Neural progenitor cell (in vitro differentiated cells): ENCODE measurements at regions not wholly inside any gene's neighbourhood (a gene's known extent, or its start where the extent isn't known, plus 50 kb on each side); places are given as distances from the start of the nearest gene placed in this dataset.

ENCODE experiments used
- DNase-seq: peaks from one replicate; pipeline ENCODE4 v3.0.0-alpha.2; 2016; ENCODE audit warnings: low spot score
- H2AFZ ChIP-seq: fragments of 200-600 bp; sonication (generic); replicated peaks from 2 replicates; pipeline ENCODE4 v1.6.1; 2016; ENCODE audit warnings: antibody characterized with exemption
- H3F3A ChIP-seq: fragments of 200-600 bp; sonication (generic); 2 replicates; pipeline ENCODE4 v1.6.1; 2016; ENCODE audit warnings: antibody characterized with exemption, low read depth
- H3K27ac ChIP-seq: fragments of 200-600 bp; sonication (generic); 2 replicates; pipeline ENCODE4 v1.5.1; 2016; ENCODE audit warnings: mild to moderate bottlenecking
- H3K27me3 ChIP-seq: fragments of 200-600 bp; sonication (generic); 2 replicates; pipeline ENCODE4 v1.6.1; 2016; ENCODE audit warnings: mild to moderate bottlenecking, moderate library complexity
- H3K36me3 ChIP-seq: fragments of 200-600 bp; sonication (generic); 2 replicates; pipeline ENCODE4 v1.5.1; 2016
- H3K4me1 ChIP-seq: fragments of 200-600 bp; sonication (generic); 2 replicates; pipeline ENCODE4 v1.6.1; 2016; ENCODE audit warnings: mixed run types
- H3K4me2 ChIP-seq: fragments of 200-600 bp; sonication (generic); 2 replicates; pipeline ENCODE4 v1.6.1; 2016
- H3K4me3 ChIP-seq: fragments of 200-600 bp; sonication (generic); 2 replicates; pipeline ENCODE4 v1.5.1; 2016
- H3K79me2 ChIP-seq: fragments of 200-600 bp; sonication (generic); 2 replicates; pipeline ENCODE4 v1.6.1; 2016; ENCODE audit warnings: low read depth
- H3K9ac ChIP-seq: fragments of 200-600 bp; sonication (generic); 2 replicates; pipeline ENCODE4 v1.6.1; 2016
- H3K9me3 ChIP-seq: fragments of 200-600 bp; sonication (generic); 2 replicates; pipeline ENCODE4 v1.5.1; 2016; ENCODE audit warnings: low read depth
- H4K20me1 ChIP-seq: fragments of 200-600 bp; sonication (generic); 2 replicates; pipeline ENCODE4 v1.6.1; 2016; ENCODE audit warnings: low read depth
- H3K27ac Mint-ChIP-seq: 3 replicates; pipeline ENCODE4 v1.8.0; 2021; ENCODE audit warnings: mixed read lengths
- H3K27me3 Mint-ChIP-seq: 2 replicates; pipeline ENCODE4 v1.8.0; 2022; ENCODE audit warnings: low read depth, mild to moderate bottlenecking, inconsistent platforms, moderate library complexity, mixed read lengths; ENCODE audit not compliant: insufficient read depth
- H3K36me3 Mint-ChIP-seq: 3 replicates; pipeline ENCODE4 v1.8.0; 2021; ENCODE audit warnings: mixed read lengths
- H3K4me1 Mint-ChIP-seq: 3 replicates; pipeline ENCODE4 v1.8.0; 2021; ENCODE audit warnings: mixed read lengths
- H3K4me3 Mint-ChIP-seq: 3 replicates; pipeline ENCODE4 v1.8.0; 2021; ENCODE audit warnings: mild to moderate bottlenecking, moderate library complexity, mixed read lengths
- H3K9me3 Mint-ChIP-seq: 3 replicates; pipeline ENCODE4 v1.8.0; 2020; ENCODE audit warnings: mixed read lengths
- CTCF ChIP-seq: fragments of 200-600 bp; sonication (generic); IDR thresholded peaks from 2 replicates; pipeline ENCODE4 v1.5.1; 2017; ENCODE audit warnings: antibody characterized with exemption, mild to moderate bottlenecking
- EZH2 ChIP-seq: fragments of 200-600 bp; sonication (generic); IDR thresholded peaks from 2 replicates; pipeline ENCODE4 v1.6.1; 2017; ENCODE audit warnings: antibody characterized with exemption, mild to moderate bottlenecking, moderate library complexity
- EZH2phosphoT487 ChIP-seq: fragments of 200-600 bp; sonication (generic); IDR thresholded peaks from 2 replicates; pipeline ENCODE4 v1.6.1; 2017; ENCODE audit warnings: antibody characterized with exemption

GRCh38 chr11:127859941-127860354 is 727.4 kb downstream of the ETS1 start:
- Histone ChIP-seq H3F3A (no peaks in the 10 kb centered on the region), H3K4me1 (no peaks in the 10 kb centered on the region), H3K27me3 (no peaks in the 10 kb centered on the region), H2AFZ (no peak overlapping the region), H3K79me2 (no peaks in the 10 kb centered on the region), H4K20me1 (no peaks in the 10 kb centered on the region), H3K4me3 (no peak overlapping the region), H3K36me3 (no peaks in the 10 kb centered on the region), H3K27ac (no peak overlapping the region), H3K4me2 (no peak overlapping the region), H3K9ac (no peak overlapping the region), H3K9me3 (no peaks in the 10 kb centered on the region)
- Mint-ChIP-seq H3K9me3 (peaks cover 2% of the 10 kb centered on the region), H3K4me3 (no peak overlapping the region), H3K36me3 (no peaks in the 10 kb centered on the region), H3K27ac (no peak overlapping the region), H3K4me1 (peaks cover 8% of the 10 kb centered on the region), H3K27me3 (no peaks in the 10 kb centered on the region)
- TF ChIP-seq EZH2phosphoT487 = no peak
- TF ChIP-seq EZH2 = no peak
- no peak for TF ChIP-seq CTCF
- DNase-seq = no peak

- Histone ChIP-seq H3K79me2 (no peaks in the 10 kb centered on the region), H3K9ac (no peak overlapping the region), H4K20me1 (no peaks in the 10 kb centered on the region), H3K9me3 (no peaks in the 10 kb centered on the region), H3K27ac (no peak overlapping the region), H3K4me3 (no peak overlapping the region), H3F3A (peaks cover 11% of the 10 kb centered on the region), H3K4me2 (peak overlapping the region; percentile 37), H3K27me3 (no peaks in the 10 kb centered on the region), H3K36me3 (no peaks in the 10 kb centered on the region), H3K4me1 (peaks cover 22% of the 10 kb centered on the region), H2AFZ (no peak overlapping the region)
- H3K9me3 Mint-ChIP-seq = peaks cover 12% of the 10 kb centered on the region
- peak; percentile 51 for DNase-seq
- peak overlapping the region; percentile 61 for H3K27ac Mint-ChIP-seq
- no peak for TF ChIP-seq EZH2phosphoT487
- TF ChIP-seq CTCF = no peak
- TF ChIP-seq EZH2 = no peak
- H3K4me1 Mint-ChIP-seq = peaks cover 7% of the 10 kb centered on the region
- H3K27me3 Mint-ChIP-seq = peaks cover 7% of the 10 kb centered on the region
- no peak overlapping the region for H3K4me3 Mint-ChIP-seq
- H3K36me3 Mint-ChIP-seq = no peaks in the 10 kb centered on the region
Measured at GRCh38 chr11:127844876-127845275, 742.5 kb downstream of the ETS1 start.

- H3K9ac ChIP-seq = no peak overlapping the region
- Mint-ChIP-seq H3K36me3 (no peaks in the 10 kb centered on the region), H3K4me3 (no peak overlapping the region), H3K9me3 (peaks cover 10% of the 10 kb centered on the region), H3K27me3 (peaks cover 8% of the 10 kb centered on the region), H3K4me1 (no peaks in the 10 kb centered on the region), H3K27ac (no peak overlapping the region)
- TF ChIP-seq EZH2 (no peak), CTCF (peak; percentile 93)
- H3K79me2 ChIP-seq = no peaks in the 10 kb centered on the region
- H3K9me3 ChIP-seq = no peaks in the 10 kb centered on the region
- H3K4me3 ChIP-seq = no peak overlapping the region
- H3K27me3 ChIP-seq = no peaks in the 10 kb centered on the region
- no peak overlapping the region for H3K27ac ChIP-seq
- H2AFZ ChIP-seq = peak overlapping the region; percentile 11
- peaks cover 11% of the 10 kb centered on the region for H3F3A ChIP-seq
- DNase-seq = peak; percentile 92
- no peak overlapping the region for H3K4me2 ChIP-seq
- H3K4me1 ChIP-seq = peaks cover 17% of the 10 kb centered on the region
- H4K20me1 ChIP-seq = no peaks in the 10 kb centered on the region
- H3K36me3 ChIP-seq = no peaks in the 10 kb centered on the region
Measured at GRCh38 chr11:127843483-127844396, 743.6 kb downstream of the ETS1 start.
